Tibial nerve (tissue), 4 donors: ENCODE measurements at regions not wholly inside any gene's neighbourhood (a gene's known extent, or its start where the extent isn't known, plus 50 kb on each side); places are given as distances from the start of the nearest gene placed in this dataset.

Source experiments
- DNase-seq, 2 donors: peaks; one replicate each; pipeline ENCODE4 v3.0.0-alpha.2; 2019; ENCODE audit warnings: low spot score in 2 of 2
- H3K27ac ChIP-seq, 4 donors: fragments of 200-600 bp; sonication (generic) in 3 of 4; one replicate each; pipeline ENCODE4 v1.5.1; 2017 to 2019; ENCODE audit warnings: mild to moderate bottlenecking in 1 of 4
- H3K27me3 ChIP-seq, 2 donors: fragments of 200-600 bp; sonication (generic) in 1 of 2; one replicate each; pipeline versions ENCODE4 v1.5.1 to v1.6.0; 2017 to 2019
- H3K36me3 ChIP-seq, 3 donors: fragments of 200-600 bp; sonication (generic); one replicate each; pipeline ENCODE4 v1.5.1; 2018 to 2019
- H3K4me1 ChIP-seq, 4 donors: fragments of 200-600 bp; sonication (generic) in 3 of 4; one replicate each; pipeline ENCODE4 v1.5.1; 2017 to 2019
- H3K4me3 ChIP-seq, 4 donors: fragments of 200-600 bp; sonication (generic) in 3 of 4; one replicate each; pipeline ENCODE4 v1.5.1; 2017 to 2019; ENCODE audit warnings: mild to moderate bottlenecking in 1 of 4, moderate library complexity in 1 of 4
- H3K9me3 ChIP-seq, 4 donors: fragments of 200-600 bp; sonication (generic) in 3 of 4; one replicate each; pipeline ENCODE4 v1.5.1; 2017 to 2019
- CTCF ChIP-seq, 5 experiments: fragments of 200-600 bp in 3 of 5; fragments of 450-650 bp in 2 of 5; sonication (generic) in 3 of 5; IDR thresholded peaks; one replicate each; pipeline ENCODE4 v1.5.1; 2016 to 2019; ENCODE audit warnings: antibody characterized with exemption in 5 of 5, mild to moderate bottlenecking in 3 of 5, moderate library complexity in 2 of 5
- EP300 ChIP-seq, 2 donors: sonication (generic); formaldehyde crosslinking; IDR thresholded peaks; one replicate each; pipeline ENCODE4 v1.6.1; 2017; ENCODE audit warnings: antibody characterized with exemption in 2 of 2, mild to moderate bottlenecking in 1 of 2
- POLR2A ChIP-seq, 2 donors: fragments of 450-650 bp; IDR thresholded peaks; one replicate each; pipeline ENCODE4 v1.6.1; 2017; ENCODE audit warnings: antibody characterized with exemption in 2 of 2, mild to moderate bottlenecking in 2 of 2, moderate library complexity in 2 of 2
- WGBS, 2 donors: methylation state at CpG; one replicate each; pipeline ENCODE4 v1.1.5; 2018; 5-methylcytosine and 5-hydroxymethylcytosine counted together

GRCh38 chr12:127038152-127038551 is 1228.8 kb upstream of the TMEM132C start:
- no peak overlapping the region for H3K4me3 ChIP-seq
- 92 to 94% methylated on average over 1 of the region's 1 CpG for WGBS, 2 donors

GRCh38 chr12:127038761-127039160 is 1228.2 kb upstream of the TMEM132C start:
- Histone ChIP-seq H3K9me3 (no peaks in the 10 kb centered on the region), H3K36me3 (no peaks in the 10 kb centered on the region), H3K4me1 (no peaks in the 10 kb centered on the region), H3K27me3 (no peaks in the 10 kb centered on the region), H3K27ac (no peak overlapping the region), H3K4me3 (no peak overlapping the region)
- WGBS, 2 donors = 78 to 82% methylated on average over 10 of the region's 10 CpGs
- no peak for DNase-seq
- TF ChIP-seq POLR2A (IDR thresholded peaks at IDR 0.05) = no peak
- no peak for TF ChIP-seq EP300 (IDR thresholded peaks at IDR 0.05)
- TF ChIP-seq CTCF (IDR thresholded peaks at IDR 0.05) = no peak

More at GRCh38 chr12:127038152-127038551, 1228.8 kb upstream of the TMEM132C start:
- Histone ChIP-seq H3K27me3 (no peaks in the 10 kb centered on the region), H3K27ac (no peak overlapping the region), H3K36me3 (no peaks in the 10 kb centered on the region), H3K4me1 (no peaks in the 10 kb centered on the region), H3K9me3 (no peaks in the 10 kb centered on the region)
- TF ChIP-seq POLR2A (IDR thresholded peaks at IDR 0.05) (no peak), EP300 (IDR thresholded peaks at IDR 0.05) (no peak), CTCF (IDR thresholded peaks at IDR 0.05) (no peak)
- DNase-seq = no peak

- Histone ChIP-seq H3K36me3 (no peaks in the 10 kb centered on the region), H3K4me3 (no peak overlapping the region), H3K9me3 (no peaks in the 10 kb centered on the region), H3K27ac (no peak overlapping the region), H3K27me3 (no peaks in the 10 kb centered on the region), H3K4me1 (no peaks in the 10 kb centered on the region)
- no peak for TF ChIP-seq EP300 (IDR thresholded peaks at IDR 0.05)
- TF ChIP-seq POLR2A (IDR thresholded peaks at IDR 0.05) = no peak
- no peak for TF ChIP-seq CTCF (IDR thresholded peaks at IDR 0.05)
- DNase-seq = no peak
- WGBS, 2 donors = 80 to 89% methylated on average over 3 of the region's 3 CpGs
Measured at GRCh38 chr12:127041985-127042625, 1224.9 kb upstream of the TMEM132C start.

- no peaks in the 10 kb centered on the region for H3K9me3 ChIP-seq
- no peak overlapping the region for H3K27ac ChIP-seq
- 81 to 83% methylated on average over 3 of the region's 3 CpGs for WGBS, 2 donors
- no peak overlapping the region for H3K4me3 ChIP-seq
- no peaks in the 10 kb centered on the region for H3K36me3 ChIP-seq
- no peak for DNase-seq
- TF ChIP-seq CTCF (IDR thresholded peaks at IDR 0.05) = no peak
- no peak for TF ChIP-seq POLR2A (IDR thresholded peaks at IDR 0.05)
- TF ChIP-seq EP300 (IDR thresholded peaks at IDR 0.05) = no peak
- no peaks in the 10 kb centered on the region for H3K4me1 ChIP-seq
- H3K27me3 ChIP-seq = no peaks in the 10 kb centered on the region
Measured at GRCh38 chr12:127043731-127044130, 1223.2 kb upstream of the TMEM132C start.

GRCh38 chr12:127044836-127045235 is 1222.1 kb upstream of the TMEM132C start:
- DNase-seq = no peak
- no peak overlapping the region for H3K27ac ChIP-seq
- H3K9me3 ChIP-seq = no peaks in the 10 kb centered on the region
- no peak for TF ChIP-seq POLR2A (IDR thresholded peaks at IDR 0.05)
- TF ChIP-seq CTCF (IDR thresholded peaks at IDR 0.05) = no peak
- TF ChIP-seq EP300 (IDR thresholded peaks at IDR 0.05) = peak in 1 of 2 donors; percentile 29
- no peaks in the 10 kb centered on the region for H3K36me3 ChIP-seq
- no peaks in the 10 kb centered on the region for H3K27me3 ChIP-seq
- H3K4me1 ChIP-seq = no peaks in the 10 kb centered on the region
- 38 to 56% methylated on average over 1 of the region's 1 CpG for WGBS, 2 donors
- H3K4me3 ChIP-seq = no peak overlapping the region
